ENCODE measurements at regions not wholly inside any gene's neighbourhood (a gene's known extent, or its start where the extent isn't known, plus 50 kb on each side); places are given as distances from the start of the nearest gene placed in this dataset.

GRCh38 chr5:56377573-56377972, 144.4 kb upstream of the ANKRD55 start:
- TF ChIP-seq CTCF (IDR thresholded peaks at IDR 0.05) (no peak), POLR2A (IDR thresholded peaks at IDR 0.05) (no peak)

All from right lobe of liver (tissue), 4 donors.